ENCODE measurements at regions not wholly inside any gene's neighbourhood (a gene's known extent, or its start where the extent isn't known, plus 50 kb on each side); places are given as distances from the start of the nearest gene placed in this dataset.
A peak's percentile ranks its signal among the peaks of the same experiment; 100 is the strongest.
"Not testable (repeated sequence)": the region's sequence is repeated elsewhere in the genome, so short reads cannot be mapped to it uniquely, and the experiment has no call there.

DNA sequence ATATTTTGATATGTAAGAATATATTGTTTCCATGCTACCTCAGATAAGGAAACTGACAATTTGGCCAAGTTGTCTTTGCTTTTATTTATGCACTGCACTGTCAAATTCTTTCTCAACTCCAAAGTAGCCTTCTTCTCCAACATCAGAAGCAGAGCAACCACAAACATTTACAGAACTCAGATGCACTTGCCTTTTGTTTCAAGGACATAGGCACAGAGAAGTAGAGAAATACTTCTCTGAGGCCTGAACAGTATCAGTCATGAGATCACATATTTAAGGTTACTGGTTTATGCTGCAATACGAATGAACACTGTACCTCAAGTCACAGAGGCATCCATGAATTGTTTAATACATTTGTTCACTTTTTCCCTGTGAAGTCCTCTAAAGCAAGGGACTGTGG lies 606.1 kb upstream of the SLIT2 start:
- no peak for FAIRE-seq
- DNase-seq (ENCODE audit: low spot score) = no peak

DNA sequence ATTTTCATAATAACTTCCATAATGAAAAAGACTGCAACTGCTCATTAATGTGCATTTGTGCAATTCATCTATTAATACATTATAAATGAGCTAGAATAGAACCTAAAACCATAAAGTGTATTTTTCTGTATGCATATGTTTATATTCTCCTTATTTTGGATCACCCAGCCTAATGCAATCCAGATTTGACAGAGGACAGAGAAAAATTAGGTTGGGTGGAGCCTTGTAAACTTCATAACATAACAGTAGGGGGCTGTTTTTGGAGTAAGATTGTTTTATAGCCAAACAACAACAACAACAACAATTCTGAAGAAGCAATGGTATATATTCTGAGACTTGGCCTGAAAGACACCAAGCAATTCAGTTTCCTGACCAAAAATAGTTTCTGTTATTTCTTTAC lies 615.3 kb upstream of the SLIT2 start:
- DNase-seq (ENCODE audit: low spot score) = no peak
- no peak for FAIRE-seq

DNA sequence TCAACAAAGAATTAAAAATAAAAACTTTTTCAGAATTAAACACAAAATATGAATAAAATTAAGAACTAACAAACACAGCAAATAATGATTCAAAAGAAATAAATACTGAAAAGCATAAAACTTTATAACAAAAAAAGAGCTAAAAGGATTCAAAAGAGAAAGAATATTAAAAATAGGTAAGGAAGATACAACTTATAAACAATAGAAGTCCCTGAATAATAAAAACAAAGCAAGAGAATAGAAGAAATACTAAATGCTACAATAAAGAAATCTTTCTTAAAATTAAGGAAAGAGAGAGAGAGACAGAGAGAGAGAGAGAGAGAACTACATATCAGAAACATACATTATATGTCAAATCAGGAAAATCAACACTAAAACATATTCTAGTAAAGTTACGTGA lies 619.9 kb upstream of the SLIT2 start:
- FAIRE-seq (peak; percentile 41), DNase-seq (ENCODE audit: low spot score) (no peak)

DNA sequence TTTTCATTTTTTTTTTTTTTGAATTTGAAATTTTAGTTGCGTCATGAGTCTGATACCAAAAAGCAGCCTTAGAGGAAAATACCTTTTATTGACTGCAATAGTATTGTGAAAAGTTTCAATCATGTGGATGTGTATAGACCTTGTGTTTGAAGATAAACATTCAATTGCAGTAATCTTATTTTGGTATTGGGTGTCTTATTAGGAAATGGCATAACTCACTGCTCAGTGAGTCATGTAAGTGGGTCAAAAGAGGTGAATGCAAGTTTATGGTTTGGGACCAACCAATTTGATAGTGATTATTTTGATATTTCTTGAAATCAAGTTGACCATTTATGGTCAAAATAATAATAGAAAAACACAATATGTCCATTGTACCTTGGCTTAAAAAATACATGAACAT lies 627.8 kb upstream of the SLIT2 start:
- DNase-seq (ENCODE audit: low spot score) (no peak), FAIRE-seq (no peak)

DNA sequence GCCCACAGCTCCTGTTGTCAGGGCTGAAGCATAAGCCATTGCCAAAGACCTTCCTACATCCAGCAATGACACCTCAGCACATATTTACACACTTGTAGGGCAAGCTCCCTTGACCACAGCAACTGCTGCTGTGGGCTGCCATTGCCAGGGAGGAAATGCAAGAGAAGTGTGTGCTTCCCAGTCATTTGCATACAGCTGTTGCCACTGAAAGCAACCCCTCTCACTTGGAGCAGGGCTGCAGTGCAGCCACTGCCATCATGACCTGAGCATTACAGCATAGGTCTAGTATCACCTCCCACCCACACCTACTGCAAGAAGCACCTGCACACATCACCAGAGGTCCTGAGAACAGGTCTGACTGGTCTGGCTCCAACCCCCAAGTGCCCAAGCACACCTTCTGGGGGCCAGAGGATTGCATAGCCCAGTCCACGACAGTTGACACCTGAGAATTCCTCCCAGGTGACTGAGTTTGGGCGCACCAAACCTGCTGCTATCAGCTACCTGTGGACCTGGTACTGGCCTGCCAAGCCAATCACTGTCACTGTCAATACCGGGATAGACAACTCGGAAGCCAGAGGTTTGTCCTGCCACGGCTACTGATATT lies 636.5 kb upstream of the SLIT2 start:
- FAIRE-seq = no peak
- no peak for DNase-seq (ENCODE audit: low spot score)

DNA sequence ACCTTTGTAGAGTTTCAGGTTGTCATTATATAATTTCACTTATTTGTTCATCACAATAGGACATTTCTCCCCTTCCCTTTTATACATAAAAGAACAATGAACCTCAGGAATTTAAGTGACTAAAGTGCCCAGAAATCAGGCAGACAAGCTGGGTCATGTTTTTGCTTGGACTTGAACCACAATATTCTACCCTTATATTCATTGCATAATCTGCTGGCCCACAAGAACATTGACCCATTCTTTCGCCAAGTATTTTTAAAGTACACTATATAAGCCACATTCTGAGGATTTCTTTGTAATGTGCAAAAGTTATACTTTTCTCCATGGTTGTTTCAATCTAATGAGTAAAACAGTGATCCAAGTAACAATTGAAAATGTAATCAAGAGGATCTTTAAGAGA lies 637.5 kb upstream of the SLIT2 start:
- DNase-seq (ENCODE audit: low spot score) (no peak), FAIRE-seq (no peak)

DNA sequence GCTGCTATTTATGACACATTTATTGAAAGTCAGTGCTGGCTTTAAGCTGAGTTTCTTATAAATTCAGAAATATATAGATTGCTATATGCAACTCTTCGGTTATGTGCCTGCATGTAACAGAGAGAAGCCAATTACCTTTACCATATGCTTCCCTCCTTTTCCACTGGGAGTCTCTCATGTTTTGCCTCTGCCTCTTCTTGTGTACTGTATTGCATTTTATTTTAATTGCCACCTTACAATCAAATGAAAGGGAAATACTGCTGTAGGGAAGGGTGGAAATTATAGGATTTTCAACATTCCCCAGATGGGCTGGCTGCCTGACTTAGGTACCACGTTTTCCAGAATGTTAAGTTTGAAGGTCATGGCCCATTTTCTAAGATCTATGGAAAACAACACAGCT lies 655.4 kb upstream of the SLIT2 start:
- no peak for FAIRE-seq
- no peak for DNase-seq (ENCODE audit: low spot score)

DNA sequence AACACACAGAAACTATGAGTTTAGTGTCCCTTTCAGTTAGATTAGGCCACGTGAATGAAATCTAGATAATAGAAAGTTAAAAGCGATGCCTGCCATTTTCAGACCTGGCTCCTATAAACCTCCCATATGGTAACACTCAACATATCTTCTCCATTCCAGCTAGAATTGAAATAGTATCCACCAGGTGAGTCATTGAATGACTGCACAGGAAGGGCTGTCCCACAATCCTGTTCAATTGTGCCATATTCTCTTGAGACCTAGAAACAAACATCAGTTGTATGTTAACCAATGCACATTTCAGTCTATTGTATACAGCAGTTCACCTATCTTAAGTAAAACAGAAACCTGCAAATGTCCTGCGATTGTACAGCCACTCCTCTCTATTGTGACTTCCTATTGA lies 659.3 kb upstream of the SLIT2 start:
- FAIRE-seq (no peak), DNase-seq (ENCODE audit: low spot score) (no peak)

DNA sequence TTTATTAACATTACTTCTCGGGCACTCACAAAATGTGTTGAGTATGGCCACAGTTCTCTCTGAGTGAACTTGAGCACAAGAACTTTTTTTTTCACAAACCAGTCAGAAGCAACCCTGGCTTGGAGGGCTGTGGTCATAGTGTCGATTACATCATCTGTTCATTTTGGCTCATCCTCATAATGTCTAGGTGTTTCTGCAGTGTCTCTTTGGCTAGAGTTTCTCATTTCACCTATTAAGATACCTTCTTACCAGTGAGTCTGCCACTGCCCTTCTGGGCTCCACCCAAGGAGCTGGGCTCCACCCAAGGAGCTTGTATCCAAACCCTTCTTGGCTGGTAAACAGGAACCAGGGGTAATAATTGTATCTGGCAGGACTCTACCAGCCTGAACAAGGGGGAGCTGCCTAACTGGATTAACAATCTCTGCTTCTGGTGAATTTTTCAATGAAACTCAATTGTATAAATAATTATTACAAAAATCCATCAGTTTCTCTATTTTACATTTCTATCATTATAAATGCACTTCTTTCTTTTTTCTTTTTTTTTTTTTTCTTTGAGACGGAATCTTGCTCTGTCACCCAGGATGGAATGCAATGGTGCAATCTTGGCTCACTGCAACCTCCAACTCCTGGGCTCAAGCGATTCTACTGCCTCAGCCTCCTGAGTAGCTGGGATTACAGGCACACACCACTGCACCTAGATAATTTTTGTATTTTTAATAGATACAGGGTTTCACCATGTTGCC lies 667.7 kb upstream of the SLIT2 start:
- FAIRE-seq = no peak
- DNase-seq (ENCODE audit: low spot score) = no peak

DNA sequence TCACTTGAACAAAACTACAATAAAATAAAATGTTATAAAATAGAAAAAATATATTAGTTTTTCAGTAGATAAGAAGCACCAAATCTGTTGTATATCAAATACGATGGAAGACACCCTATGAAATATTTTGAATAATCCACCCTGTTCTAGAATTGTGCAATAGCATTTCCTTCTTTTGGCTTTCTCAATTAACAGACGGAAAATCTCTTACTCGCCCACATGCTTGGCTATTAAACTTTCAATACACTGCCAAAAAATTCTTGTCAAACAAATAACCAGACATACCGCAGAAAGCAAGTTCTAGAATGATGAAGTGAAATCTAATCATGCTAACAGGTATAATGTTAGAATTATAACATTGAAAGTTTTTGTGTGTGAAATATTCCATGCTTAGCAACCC lies 671.6 kb upstream of the SLIT2 start:
- FAIRE-seq (no peak), DNase-seq (ENCODE audit: low spot score) (no peak)

DNA sequence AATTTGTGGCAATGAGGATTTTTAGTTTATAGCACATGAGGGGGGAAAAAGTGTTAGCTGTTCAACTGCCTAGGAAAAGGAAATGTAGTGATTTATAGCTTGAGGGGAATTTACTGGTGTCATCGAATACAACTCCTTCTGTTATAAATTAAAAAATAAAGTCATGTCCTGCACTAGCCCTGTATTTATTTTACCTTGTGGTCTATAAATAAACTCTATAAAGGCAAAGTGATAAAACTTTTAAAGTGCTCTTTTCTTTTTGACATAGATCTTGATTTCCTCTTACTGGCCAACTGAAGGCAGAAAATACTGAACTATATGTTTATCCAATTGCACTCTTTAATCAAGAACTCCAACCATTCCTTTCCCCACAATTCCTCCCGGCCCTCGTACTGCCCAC lies 672.1 kb upstream of the SLIT2 start:
- FAIRE-seq = no peak

DNA sequence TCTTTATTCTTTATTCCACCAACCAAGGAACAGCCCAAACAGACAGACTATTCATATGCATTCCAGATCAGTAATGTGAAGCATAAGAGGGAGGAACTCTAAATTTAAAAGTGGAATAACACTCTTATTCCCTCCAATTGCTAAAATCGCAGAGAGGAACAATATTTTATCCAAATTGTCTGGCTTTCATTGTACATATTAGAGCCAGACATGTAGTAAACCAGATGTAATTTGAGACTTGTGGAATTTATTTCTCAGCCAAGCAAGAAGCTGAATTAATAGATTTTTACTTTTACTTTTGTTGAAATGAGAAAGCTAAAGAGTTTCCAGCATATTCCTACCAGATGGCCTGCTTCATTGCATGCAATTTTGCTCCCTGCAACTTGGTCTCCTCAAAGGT lies 674.6 kb upstream of the SLIT2 start:
- no peak for FAIRE-seq
- DNase-seq (ENCODE audit: low spot score) = no peak

More for the DNA sequence above, 672.1 kb upstream of the SLIT2 start:
- DNase-seq (ENCODE audit: low spot score) = no peak

DNA sequence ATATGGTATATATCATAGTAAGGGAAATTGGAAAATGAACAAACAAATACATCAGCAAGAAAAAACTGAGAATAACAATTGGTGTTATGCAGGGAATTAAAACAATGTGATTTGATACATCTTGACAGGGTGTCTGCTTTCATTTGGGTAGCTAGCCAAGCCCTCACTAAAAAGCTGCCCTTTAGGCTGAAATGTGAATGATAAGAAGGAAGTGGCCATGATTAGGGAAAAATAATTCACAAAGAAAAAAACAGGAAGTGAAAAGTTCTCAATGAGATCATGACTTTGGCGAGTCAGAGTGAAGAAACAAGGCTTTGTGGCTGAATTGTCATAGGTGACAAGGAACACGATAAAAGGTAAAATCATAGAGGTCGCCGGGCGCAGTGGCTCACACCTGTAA lies 675.8 kb upstream of the SLIT2 start:
- FAIRE-seq (no peak), DNase-seq (ENCODE audit: low spot score) (no peak)

DNA sequence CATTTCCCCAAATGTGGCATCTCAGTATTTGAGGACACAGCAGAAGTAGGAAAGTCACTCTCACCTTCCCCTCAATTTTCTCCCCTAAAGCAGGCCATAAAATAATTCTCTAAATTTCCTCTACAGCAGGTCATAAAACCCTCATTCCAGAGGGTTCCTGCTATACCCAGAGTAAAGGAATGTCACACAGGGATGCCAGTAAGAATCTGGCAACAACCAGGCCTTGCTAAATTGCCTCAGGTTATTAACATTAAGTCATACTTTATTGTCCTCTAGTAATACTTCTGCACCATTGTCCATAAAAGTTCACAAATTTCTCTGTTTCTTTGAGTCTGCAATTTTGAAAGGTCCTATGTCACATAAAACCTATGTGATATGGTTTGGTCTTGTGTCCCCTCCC lies 685.7 kb upstream of the SLIT2 start:
- no peak for FAIRE-seq
- DNase-seq (ENCODE audit: low spot score) = no peak

DNA sequence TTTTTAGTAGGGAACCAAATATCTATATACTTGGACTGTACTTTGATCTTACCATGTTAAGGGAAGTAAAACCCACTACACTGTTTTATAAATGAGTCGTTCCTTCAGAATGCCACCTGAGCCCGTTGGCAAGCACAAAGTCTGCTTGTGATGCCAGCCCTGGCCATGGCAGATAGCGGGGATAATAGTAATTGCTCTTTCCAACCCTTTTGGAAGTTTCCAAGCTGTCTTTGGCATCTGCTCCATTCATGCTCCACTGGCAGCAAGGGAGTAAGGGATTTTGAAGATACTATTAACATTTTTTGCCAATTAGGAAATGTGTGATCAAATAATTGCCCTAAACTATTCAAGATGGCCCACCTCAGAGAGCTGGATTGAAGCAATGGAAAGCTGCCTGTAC lies 689.2 kb upstream of the SLIT2 start:
- no peak for FAIRE-seq
- no peak for DNase-seq (ENCODE audit: low spot score)

DNA sequence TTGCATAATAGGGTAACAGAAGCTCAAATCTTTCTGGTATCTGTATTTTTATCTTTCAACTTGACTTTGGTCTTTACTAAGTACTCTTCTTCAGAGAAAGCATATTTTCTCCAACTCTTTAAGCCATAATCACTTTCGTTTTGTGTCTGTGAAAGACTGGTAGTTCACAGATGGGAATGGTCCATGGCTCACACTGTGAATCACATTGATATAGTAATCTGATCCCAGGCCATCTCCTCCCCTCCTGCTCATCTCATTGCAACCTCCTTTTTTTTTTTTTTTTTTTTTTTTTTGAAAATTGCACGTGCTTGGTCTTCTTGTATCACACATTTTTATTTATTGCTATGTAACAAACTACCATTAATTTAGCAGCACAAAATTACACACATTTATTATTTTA lies 694.5 kb upstream of the SLIT2 start:
- no peak for DNase-seq (ENCODE audit: low spot score)

DNA sequence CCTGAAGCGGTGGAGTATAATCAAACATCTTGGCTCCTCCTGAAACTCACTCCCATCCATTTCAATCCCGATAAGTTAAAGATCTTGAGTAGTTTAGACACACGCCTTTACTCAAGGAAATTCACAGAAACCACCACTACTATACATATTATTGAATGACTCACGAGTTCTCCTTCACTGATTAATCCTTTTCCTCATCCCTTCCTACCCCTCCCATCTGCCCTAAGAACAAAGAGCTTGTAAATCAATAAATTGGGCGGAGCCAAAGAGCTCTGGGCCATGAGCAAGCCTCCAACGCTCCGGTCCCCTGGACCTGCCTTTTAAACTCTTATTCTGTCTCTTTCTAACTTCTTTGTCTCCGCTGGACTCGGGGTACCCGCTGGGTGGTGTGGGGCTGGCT lies 695.4 kb upstream of the SLIT2 start:
- FAIRE-seq; DNase-seq (ENCODE audit: low spot score): not testable (repeated sequence)

More for the DNA sequence above, 694.5 kb upstream of the SLIT2 start:
- FAIRE-seq = no peak

DNA sequence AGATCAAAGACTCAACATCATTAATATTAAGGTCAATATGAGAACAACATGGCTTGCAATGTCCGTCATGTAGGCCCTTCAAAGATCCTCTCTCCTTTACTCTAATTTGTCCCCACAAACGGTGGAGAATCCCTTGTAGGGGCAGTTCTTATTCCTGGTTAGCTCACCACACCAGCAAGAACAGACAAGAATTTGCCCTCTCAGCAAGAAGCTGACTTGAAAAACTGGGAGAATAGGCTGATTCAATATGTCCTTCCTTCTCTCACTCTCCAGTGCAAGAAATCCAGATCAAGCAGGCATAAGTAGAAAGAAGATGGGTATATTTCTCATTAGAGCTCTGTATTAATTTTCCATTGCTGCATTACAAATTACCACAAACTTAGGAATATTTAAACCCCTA lies 704.2 kb upstream of the SLIT2 start:
- FAIRE-seq (no peak), DNase-seq (ENCODE audit: low spot score) (no peak)

DNA sequence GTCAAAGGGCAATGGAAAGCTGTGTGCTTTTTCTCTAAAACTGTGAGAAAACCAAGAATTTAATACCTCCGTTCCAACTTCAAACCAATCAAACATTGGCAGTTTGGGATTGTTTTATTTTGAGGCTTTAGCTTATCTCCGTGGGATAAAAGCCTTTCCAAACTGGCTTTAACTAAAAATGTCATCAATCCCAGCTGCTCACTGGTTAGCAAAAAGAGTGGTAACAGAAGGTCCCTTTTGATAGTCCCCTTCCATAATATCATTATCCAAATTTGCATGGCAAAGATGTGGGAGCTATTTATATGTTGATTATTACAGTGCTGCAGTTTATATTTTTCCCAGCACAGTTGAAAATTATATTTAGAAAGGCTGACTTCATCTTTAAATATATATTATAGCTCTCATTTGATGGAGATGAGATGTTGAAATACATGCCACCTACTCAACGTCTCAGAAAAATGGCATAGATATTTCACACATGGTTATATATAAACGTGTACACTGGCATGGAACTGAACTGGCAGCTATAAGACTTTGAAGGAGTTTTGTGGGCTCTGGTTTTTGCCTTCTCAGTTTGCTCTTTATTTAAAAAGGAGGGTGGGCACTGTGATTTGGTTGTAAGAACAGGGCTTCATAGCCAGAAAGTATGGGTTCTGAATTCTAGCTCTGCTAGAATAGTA lies 707.1 kb upstream of the SLIT2 start:
- DNase-seq (ENCODE audit: low spot score) (no peak), FAIRE-seq (no peak)

DNA sequence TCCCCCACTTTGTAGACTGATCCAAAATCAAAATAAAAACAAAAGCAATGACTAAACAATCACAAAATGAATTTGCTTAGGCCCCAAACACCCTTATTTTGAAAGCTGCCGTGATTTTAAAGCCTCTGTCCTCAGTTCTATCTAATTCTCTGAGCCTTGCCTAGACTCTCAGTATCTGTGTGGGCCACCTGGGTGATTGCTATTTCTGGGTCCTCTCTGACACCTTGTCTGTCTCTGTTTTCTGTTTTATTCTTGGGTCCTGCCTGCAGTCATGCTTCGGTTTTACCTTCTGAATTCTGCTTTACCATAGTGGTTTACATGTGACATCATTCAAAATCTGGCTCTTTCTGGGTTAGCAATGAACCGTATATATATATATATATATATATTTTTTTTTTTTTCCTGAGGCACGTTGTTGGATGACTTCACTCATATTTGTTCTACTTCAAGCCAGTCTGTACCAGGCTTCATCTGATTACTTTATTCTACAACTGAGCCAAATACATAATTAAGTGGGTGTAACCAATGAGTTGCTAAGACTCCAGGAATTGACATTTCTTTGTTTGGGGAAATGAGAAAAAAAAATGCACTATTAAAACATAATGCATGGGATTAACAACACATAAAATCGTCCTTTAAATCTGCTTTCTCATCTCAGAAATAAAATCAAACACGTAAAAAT lies 710.7 kb upstream of the SLIT2 start:
- no peak for FAIRE-seq
- DNase-seq (ENCODE audit: low spot score) = no peak

DNA sequence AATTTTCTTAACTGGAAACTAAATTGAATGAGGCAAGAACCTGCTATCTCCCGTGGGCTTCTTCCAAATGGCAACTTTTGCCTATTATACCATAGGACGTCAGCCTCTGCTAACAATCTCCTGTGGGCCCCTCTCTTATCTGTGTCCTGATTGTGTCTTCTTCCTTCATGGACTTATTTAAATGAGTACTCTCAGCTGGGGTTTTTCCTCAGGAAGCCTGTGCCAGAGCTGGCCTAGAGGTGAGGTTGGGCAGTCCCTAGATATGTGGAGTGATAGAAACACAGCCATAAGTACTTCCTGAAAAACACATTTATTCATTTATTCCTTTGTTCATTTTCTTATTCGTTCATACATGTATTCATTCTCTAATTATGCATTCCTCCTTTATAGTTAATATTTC lies 712.5 kb upstream of the SLIT2 start:
- FAIRE-seq = no peak

DNA sequence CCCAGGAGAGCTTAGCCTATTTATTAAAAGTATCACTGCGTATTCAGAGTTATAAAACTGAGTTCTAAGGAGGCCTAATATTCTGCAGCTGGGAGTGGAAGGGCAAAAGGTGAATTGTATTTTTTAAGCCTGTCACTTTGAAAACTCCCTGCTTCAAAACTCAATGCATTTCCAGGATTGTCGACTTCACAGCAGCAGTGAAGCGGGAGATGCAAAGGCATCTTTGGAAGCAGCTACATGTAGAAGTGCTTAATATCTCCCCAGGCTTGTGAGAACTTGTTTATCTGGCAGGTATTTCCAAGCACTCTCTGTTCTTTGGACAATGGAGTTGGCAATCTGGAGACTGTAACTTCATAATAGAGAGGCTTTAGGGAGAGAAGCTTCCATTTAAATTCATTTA lies 717.5 kb upstream of the SLIT2 start:
- FAIRE-seq = no peak
- no peak for DNase-seq (ENCODE audit: low spot score)

More for the DNA sequence above, 712.5 kb upstream of the SLIT2 start:
- no peak for DNase-seq (ENCODE audit: low spot score)

All from RCC 7860 (cell line).